C1 segment of cervical spinal cord (tissue), 14 donors: ENCODE measurements at regions not wholly inside any gene's neighbourhood (a gene's known extent, or its start where the extent isn't known, plus 50 kb on each side); places are given as distances from the start of the nearest gene placed in this dataset.

Experiments
- DNase-seq, 14 donors: peaks; one replicate each; lab custom pipeline; 2025; lab: John Stamatoyannopoulos, UW

- no peak for DNase-seq
Measured at GRCh38 chr6:4355241-4355640, 219.9 kb upstream of the ECI2 start.

GRCh38 chr6:4354181-4354580 is 218.8 kb upstream of the ECI2 start:
- DNase-seq, result no peak

- no peak for DNase-seq
Measured at GRCh38 chr6:4352731-4353130, 217.4 kb upstream of the ECI2 start.

- DNase-seq, result peak in 2 of 14 donors; percentile 33 to 53
Measured at GRCh38 chr6:4352322-4352669, 216.9 kb upstream of the ECI2 start.

GRCh38 chr6:4351520-4352321 is 216.3 kb upstream of the ECI2 start:
- peak in 12 of 14 donors; percentile 27 to 90 (median 53) for DNase-seq

- DNase-seq, result no peak
Measured at GRCh38 chr6:4350567-4351519, 215.5 kb upstream of the ECI2 start.

- no peak for DNase-seq
Measured at GRCh38 chr6:4349931-4350330, 214.6 kb upstream of the ECI2 start.

GRCh38 chr6:4349323-4349722 is 213.9 kb upstream of the ECI2 start:
- no peak for DNase-seq

- no peak for DNase-seq
Measured at GRCh38 chr6:4348462-4349112, 213.2 kb upstream of the ECI2 start.

GRCh38 chr6:4347877-4348276 is 212.5 kb upstream of the ECI2 start:
- no peak for DNase-seq

- no peak for DNase-seq
Measured at GRCh38 chr6:4346659-4347333, 211.4 kb upstream of the ECI2 start.

GRCh38 chr6:4345543-4345942 is 210.2 kb upstream of the ECI2 start:
- no peak for DNase-seq

GRCh38 chr6:4344317-4344899 is 209.0 kb upstream of the ECI2 start:
- no peak for DNase-seq

GRCh38 chr6:4342407-4343137 is 207.2 kb upstream of the ECI2 start:
- DNase-seq, result no peak

GRCh38 chr6:4341078-4341797 is 205.9 kb upstream of the ECI2 start:
- DNase-seq, result no peak

- no peak for DNase-seq
Measured at GRCh38 chr6:4340544-4340943, 205.2 kb upstream of the ECI2 start.

- no peak for DNase-seq
Measured at GRCh38 chr6:4338884-4339283, 203.5 kb upstream of the ECI2 start.

GRCh38 chr6:4336778-4337442 is 201.5 kb upstream of the ECI2 start:
- no peak for DNase-seq

- DNase-seq, result no peak
Measured at GRCh38 chr6:4336084-4336483, 200.7 kb upstream of the ECI2 start.
